Osteoblast (primary cell): ENCODE measurements at regions not wholly inside any gene's neighbourhood (a gene's known extent, or its start where the extent isn't known, plus 50 kb on each side); places are given as distances from the start of the nearest gene placed in this dataset.
A peak's percentile ranks its signal among the peaks of the same experiment; 100 is the strongest.
"Not testable (repeated sequence)": the region's sequence is repeated elsewhere in the genome, so short reads cannot be mapped to it uniquely, and the experiment has no call there.

Experiments used
- DNase-seq: peaks from one replicate; pipeline ENCODE4 v3.0.0; 2011; ENCODE audit warnings: low spot score, mixed read lengths; ENCODE audit not compliant: insufficient read length; ENCODE audit errors: missing footprints
- H2AFZ ChIP-seq: 2 replicates; pipeline ENCODE4 v1.6.0; 2011; ENCODE audit warnings: mild to moderate bottlenecking, low read length
- H3K27ac ChIP-seq: 2 replicates; pipeline ENCODE4 v1.5.1; 2011; ENCODE audit warnings: mild to moderate bottlenecking, low read depth, low read length, moderate library complexity
- H3K27me3 ChIP-seq: 2 replicates; pipeline ENCODE4 v1.6.0; 2012; ENCODE audit warnings: mild to moderate bottlenecking, control low read depth, inconsistent platforms, low read length, moderate library complexity; ENCODE audit not compliant: insufficient read depth
- H3K36me3 ChIP-seq: 2 replicates; pipeline ENCODE4 v1.5.1; 2011; ENCODE audit warnings: mild to moderate bottlenecking, low read length, control low read depth, moderate library complexity; ENCODE audit not compliant: insufficient read depth
- H3K4me1 ChIP-seq: 2 replicates; pipeline ENCODE4 v1.5.1; 2011; ENCODE audit warnings: mild to moderate bottlenecking, low read length, control low read depth, moderate library complexity; ENCODE audit not compliant: insufficient read depth
- H3K4me2 ChIP-seq: 2 replicates; pipeline ENCODE4 v1.6.0; 2011; ENCODE audit warnings: mild to moderate bottlenecking, low read length; ENCODE audit not compliant: insufficient read depth
- H3K4me3 ChIP-seq: fragments of 200-600 bp; sonication (generic); 3 replicates; pipeline ENCODE4 v1.5.1; 2012; ENCODE audit warnings: mild to moderate bottlenecking, low read length, inconsistent platforms; ENCODE audit not compliant: insufficient read depth
- H3K79me2 ChIP-seq: 2 replicates; pipeline ENCODE4 v1.6.0; 2012; ENCODE audit warnings: mild to moderate bottlenecking, low read length, control low read depth, inconsistent platforms; ENCODE audit not compliant: insufficient read depth
- H3K9me3 ChIP-seq: 2 replicates; pipeline ENCODE4 v1.5.1; 2011; ENCODE audit warnings: low read depth, low read length, control low read depth
- H4K20me1 ChIP-seq: 2 replicates; pipeline ENCODE4 v1.6.0; 2012; ENCODE audit warnings: mild to moderate bottlenecking, low read length, control low read depth; ENCODE audit not compliant: insufficient read depth
- TF ChIP-seq, protein P1 (sequence below): IDR thresholded peaks from 2 replicates; pipeline ENCODE4 v1.5.1; 2011; ENCODE audit warnings: mild to moderate bottlenecking, low read depth, low read length, moderate library complexity; ENCODE audit errors: extremely low read depth

DNA sequence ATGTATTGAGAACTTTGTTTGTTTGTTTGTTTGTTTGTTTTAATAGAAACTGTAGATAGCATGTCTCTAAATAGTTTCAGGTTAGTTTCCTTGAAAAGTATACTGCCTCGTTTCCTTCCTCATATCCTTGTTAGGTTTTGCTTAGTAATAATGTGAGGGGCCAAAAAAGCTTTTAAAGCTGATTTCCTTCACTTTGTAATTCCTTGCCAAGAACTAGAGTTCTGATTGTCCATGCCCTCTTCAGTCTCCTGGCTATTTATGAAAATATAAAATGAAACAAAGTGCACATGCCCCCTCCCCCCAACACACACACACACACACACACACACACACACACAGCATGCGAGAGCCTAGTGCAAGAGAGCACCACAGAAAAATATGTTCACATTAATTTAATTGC, 115.8 kb downstream of the FZD1 start:
- Histone ChIP-seq H4K20me1 (no peaks in the 10 kb centered on the region), H3K4me3 (no peak overlapping the region), H3K4me1 (no peaks in the 10 kb centered on the region), H2AFZ (no peak overlapping the region), H3K27me3 (no peaks in the 10 kb centered on the region), H3K79me2 (no peaks in the 10 kb centered on the region), H3K4me2 (no peak overlapping the region), H3K36me3 (no peaks in the 10 kb centered on the region), H3K27ac (no peak overlapping the region), H3K9me3 (no peaks in the 10 kb centered on the region)
- TF ChIP-seq, protein P1, sequence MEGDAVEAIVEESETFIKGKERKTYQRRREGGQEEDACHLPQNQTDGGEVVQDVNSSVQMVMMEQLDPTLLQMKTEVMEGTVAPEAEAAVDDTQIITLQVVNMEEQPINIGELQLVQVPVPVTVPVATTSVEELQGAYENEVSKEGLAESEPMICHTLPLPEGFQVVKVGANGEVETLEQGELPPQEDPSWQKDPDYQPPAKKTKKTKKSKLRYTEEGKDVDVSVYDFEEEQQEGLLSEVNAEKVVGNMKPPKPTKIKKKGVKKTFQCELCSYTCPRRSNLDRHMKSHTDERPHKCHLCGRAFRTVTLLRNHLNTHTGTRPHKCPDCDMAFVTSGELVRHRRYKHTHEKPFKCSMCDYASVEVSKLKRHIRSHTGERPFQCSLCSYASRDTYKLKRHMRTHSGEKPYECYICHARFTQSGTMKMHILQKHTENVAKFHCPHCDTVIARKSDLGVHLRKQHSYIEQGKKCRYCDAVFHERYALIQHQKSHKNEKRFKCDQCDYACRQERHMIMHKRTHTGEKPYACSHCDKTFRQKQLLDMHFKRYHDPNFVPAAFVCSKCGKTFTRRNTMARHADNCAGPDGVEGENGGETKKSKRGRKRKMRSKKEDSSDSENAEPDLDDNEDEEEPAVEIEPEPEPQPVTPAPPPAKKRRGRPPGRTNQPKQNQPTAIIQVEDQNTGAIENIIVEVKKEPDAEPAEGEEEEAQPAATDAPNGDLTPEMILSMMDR, result no peak
- DNase-seq, result no peak

DNA sequence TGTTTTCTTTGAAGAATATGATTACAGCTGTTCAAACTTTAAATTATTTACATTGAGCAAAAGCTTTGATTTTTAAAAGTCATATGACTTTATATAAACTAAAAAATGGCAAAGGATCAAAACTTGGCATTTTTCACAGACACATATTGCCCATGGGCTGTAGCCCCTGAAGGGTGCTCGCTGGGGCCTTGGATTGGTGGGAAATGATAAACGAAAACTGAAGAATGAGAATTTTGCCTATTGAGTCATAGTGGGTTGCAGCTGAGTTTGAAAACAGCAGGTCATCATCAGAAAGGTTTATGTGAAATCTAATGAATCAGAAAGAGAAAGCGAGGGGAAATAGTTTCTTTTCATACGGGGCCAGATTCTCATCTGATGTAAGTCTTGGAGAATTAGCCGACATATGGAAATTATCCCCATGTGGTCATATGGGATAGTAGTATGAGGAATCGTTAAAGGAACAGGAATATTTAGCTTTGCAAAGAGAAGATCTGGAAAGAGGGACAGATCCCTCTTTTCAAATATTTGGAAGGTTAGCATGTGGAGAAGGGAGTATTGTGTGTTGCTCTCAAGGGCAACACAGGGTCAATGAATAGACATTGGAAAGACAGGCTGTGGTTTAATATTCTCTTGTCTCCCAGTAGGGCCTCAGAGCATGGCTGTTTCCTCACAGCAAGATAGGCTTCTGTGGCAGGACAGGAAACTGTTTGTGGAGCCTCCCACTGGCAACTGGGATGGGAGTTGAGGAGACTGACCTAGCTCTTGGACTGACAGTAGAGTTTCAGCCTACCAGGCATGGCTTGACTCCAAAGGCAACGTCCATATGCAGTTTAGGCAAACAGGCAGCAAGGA, 119.0 kb downstream of the FZD1 start:
- Histone ChIP-seq H3K27ac (no peak overlapping the region), H2AFZ (no peak overlapping the region), H3K4me2 (no peak overlapping the region)

DNA sequence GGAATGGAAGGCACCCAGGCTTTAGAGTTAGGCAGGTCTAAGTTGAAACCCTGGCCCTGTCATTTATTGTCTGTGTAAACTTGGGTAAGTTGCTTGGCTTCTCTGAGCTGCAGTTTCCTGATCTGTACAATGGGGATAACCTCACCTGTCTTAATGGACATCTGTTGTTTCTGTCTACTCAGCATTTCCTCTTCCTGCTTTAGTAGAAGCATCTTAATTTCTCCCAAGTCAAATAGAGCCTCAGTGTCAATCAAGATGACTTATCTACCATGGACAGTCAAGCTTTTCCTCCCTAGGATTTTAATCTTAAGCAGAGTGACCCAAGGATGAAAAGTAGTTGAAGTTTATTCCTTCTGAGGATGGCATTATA, 119.7 kb downstream of the FZD1 start:
- Histone ChIP-seq H3K4me2 (no peak overlapping the region), H3K27ac (no peak overlapping the region), H3K36me3 (no peaks in the 10 kb centered on the region), H3K9me3 (no peaks in the 10 kb centered on the region), H3K27me3 (no peaks in the 10 kb centered on the region), H4K20me1 (no peaks in the 10 kb centered on the region), H3K4me3 (no peak overlapping the region), H3K79me2 (no peaks in the 10 kb centered on the region), H3K4me1 (no peaks in the 10 kb centered on the region), H2AFZ (no peak overlapping the region)
- TF ChIP-seq, protein P1, result no peak
- DNase-seq, result peak; percentile 34

More for the DNA sequence above, 119.0 kb downstream of the FZD1 start:
- TF ChIP-seq, protein P1, result no peak
- Histone ChIP-seq H4K20me1 (no peaks in the 10 kb centered on the region), H3K4me3 (no peak overlapping the region), H3K36me3 (no peaks in the 10 kb centered on the region), H3K4me1 (no peaks in the 10 kb centered on the region), H3K9me3 (no peaks in the 10 kb centered on the region), H3K79me2 (no peaks in the 10 kb centered on the region), H3K27me3 (no peaks in the 10 kb centered on the region)
- peak; percentile 21 for DNase-seq

DNA sequence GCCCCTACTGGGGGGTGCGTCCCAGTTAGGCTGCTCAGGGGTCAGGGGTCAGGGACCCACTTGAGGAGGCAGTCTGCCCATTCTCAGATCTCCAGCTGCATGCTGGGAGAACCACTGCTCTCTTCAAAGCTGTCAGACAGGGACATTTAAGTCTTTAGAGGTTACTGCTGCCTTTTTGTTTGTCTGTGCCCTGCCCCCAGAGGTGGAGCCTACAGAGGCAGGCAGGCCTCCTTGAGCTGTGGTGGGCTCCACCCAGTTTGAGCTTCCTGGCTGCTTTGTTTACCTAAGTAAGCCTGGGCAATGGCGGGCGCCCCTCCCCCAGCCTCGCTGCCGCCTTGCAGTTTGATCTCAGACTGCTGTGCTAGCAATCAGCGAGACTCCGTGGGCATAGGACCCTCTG, 130.5 kb downstream of the FZD1 start:
- not testable (repeated sequence) for H3K79me2 ChIP-seq, H3K4me2 ChIP-seq, H3K4me1 ChIP-seq, H2AFZ ChIP-seq, DNase-seq, H3K4me3 ChIP-seq, H3K36me3 ChIP-seq, H3K27ac ChIP-seq, H3K9me3 ChIP-seq, H3K27me3 ChIP-seq, H4K20me1 ChIP-seq

DNA sequence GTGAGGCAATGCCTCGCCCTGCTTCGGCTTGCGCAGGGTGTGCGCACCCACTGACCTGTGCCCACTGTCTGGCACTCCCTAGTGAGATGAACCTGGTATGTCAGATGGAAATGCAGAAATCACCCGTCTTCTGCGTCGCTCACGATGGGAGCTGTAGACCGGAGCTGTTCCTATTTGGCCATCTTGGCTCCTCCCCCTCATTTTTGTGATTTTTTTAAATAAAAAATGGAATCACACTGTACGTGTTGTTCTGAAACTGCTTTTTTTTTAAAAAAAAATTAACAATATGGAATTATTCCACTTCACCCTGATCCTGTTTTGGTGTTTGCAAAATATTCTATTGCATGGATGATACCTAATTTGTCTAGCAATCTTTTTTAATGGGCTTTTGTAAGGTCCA, 131.1 kb downstream of the FZD1 start:
- not testable (repeated sequence) for H3K79me2 ChIP-seq, H3K36me3 ChIP-seq, H3K4me3 ChIP-seq, H2AFZ ChIP-seq, H3K9me3 ChIP-seq, H3K27me3 ChIP-seq, H3K27ac ChIP-seq, H3K4me1 ChIP-seq, H3K4me2 ChIP-seq, DNase-seq, H4K20me1 ChIP-seq
